CD4-positive, alpha-beta T cell treated with Interferon gamma for 1 hour (primary cell): ENCODE measurements at regions not wholly inside any gene's neighbourhood (a gene's known extent, or its start where the extent isn't known, plus 50 kb on each side); places are given as distances from the start of the nearest gene placed in this dataset.
"Not testable (repeated sequence)": the region's sequence is repeated elsewhere in the genome, so short reads cannot be mapped to it uniquely, and the experiment has no call there.

ENCODE experiments used
- DNase-seq: peaks from one replicate; pipeline ENCODE4 v3.0.0-alpha.2; 2020

- no peak for DNase-seq
Observed at GRCh38 chr3:82495655-82496054, 734.2 kb upstream of the GBE1 start.

- DNase-seq, result no peak
Observed at GRCh38 chr3:82494977-82495489, 733.6 kb upstream of the GBE1 start.

GRCh38 chr3:82493858-82494257 lies 732.4 kb upstream of the GBE1 start:
- DNase-seq, result no peak

GRCh38 chr3:82475306-82475705 lies 713.9 kb upstream of the GBE1 start:
- no peak for DNase-seq

GRCh38 chr3:82474711-82475110 lies 713.3 kb upstream of the GBE1 start:
- DNase-seq, result no peak

GRCh38 chr3:82473864-82474541 lies 712.6 kb upstream of the GBE1 start:
- DNase-seq, result no peak

- DNase-seq, result no peak
Observed at GRCh38 chr3:82467051-82467450, 705.6 kb upstream of the GBE1 start.

GRCh38 chr3:82462977-82463376 lies 701.5 kb upstream of the GBE1 start:
- DNase-seq, result no peak

- no peak for DNase-seq
Observed at GRCh38 chr3:82461049-82461889, 699.8 kb upstream of the GBE1 start.

- no peak for DNase-seq
Observed at GRCh38 chr3:82448320-82448719, 686.9 kb upstream of the GBE1 start.

GRCh38 chr3:82428821-82429220 lies 667.4 kb upstream of the GBE1 start:
- not testable (repeated sequence) for DNase-seq

GRCh38 chr3:82424031-82424339 lies 662.5 kb upstream of the GBE1 start:
- no peak for DNase-seq

GRCh38 chr3:82423268-82424030 lies 662.0 kb upstream of the GBE1 start:
- no peak for DNase-seq

GRCh38 chr3:82416830-82417229 lies 655.4 kb upstream of the GBE1 start:
- DNase-seq, result no peak

- DNase-seq, result no peak
Observed at GRCh38 chr3:82416349-82416748, 654.9 kb upstream of the GBE1 start.

- no peak for DNase-seq
Observed at GRCh38 chr3:82413171-82413570, 651.7 kb upstream of the GBE1 start.

GRCh38 chr3:82410366-82410765 lies 648.9 kb upstream of the GBE1 start:
- no peak for DNase-seq

- DNase-seq, result no peak
Observed at GRCh38 chr3:82409842-82410241, 648.4 kb upstream of the GBE1 start.

GRCh38 chr3:82392203-82392775 lies 630.8 kb upstream of the GBE1 start:
- DNase-seq, result no peak

GRCh38 chr3:82390868-82391267 lies 629.4 kb upstream of the GBE1 start:
- DNase-seq, result no peak

- no peak for DNase-seq
Observed at GRCh38 chr3:82386647-82387046, 625.2 kb upstream of the GBE1 start.

GRCh38 chr3:82384181-82384580 lies 622.7 kb upstream of the GBE1 start:
- no peak for DNase-seq

- DNase-seq, result no peak
Observed at GRCh38 chr3:82382831-82383230, 621.4 kb upstream of the GBE1 start.
